ENCODE measurements at regions not wholly inside any gene's neighbourhood (a gene's known extent, or its start where the extent isn't known, plus 50 kb on each side); places are given as distances from the start of the nearest gene placed in this dataset.

DNA sequence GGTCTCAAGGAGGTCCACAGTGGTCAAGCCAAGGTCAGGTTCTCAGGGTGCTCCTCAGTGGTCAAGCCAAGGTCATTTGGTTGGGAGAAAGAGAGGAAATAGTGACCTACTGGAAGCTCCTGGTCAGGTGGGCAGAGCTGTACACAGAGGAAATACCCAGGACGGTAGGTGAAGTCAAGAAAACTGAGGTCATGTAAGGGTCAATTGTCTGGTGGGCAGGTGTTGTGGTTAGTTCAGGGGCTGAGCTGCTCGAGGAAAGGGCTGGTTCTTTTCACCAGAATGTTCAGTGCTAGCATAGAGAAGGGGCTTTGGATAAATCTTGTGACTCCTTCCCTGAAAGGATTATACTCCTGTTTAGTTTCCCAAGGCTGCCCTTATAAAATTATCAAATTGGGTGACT lies 540.5 kb downstream of the VRK1 start:
- no peak overlapping the region for H3K27ac ChIP-seq
- no peak for TF ChIP-seq CTCF (conservative IDR thresholded peaks at IDR 0.05)

DNA sequence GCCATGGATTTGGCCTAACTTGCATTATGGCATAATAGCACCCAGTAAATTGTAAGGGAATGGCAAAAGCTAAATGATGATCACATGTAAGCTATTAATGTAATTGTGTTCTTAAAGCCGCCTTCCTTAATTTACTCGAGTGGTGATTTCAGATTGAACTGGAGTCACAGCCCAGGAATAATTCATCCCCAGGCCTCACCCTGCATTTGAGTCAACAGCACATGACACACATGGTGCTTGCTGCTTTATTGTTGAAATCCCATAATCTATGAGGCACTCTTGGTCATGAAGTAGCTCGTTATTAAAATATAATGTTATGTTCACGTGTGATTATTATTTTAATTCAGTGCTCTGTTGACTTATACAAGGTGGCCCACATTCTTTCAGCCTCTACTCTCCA lies 547.5 kb downstream of the VRK1 start:
- no peak for TF ChIP-seq CTCF (conservative IDR thresholded peaks at IDR 0.05)
- H3K27ac ChIP-seq = no peak overlapping the region

DNA sequence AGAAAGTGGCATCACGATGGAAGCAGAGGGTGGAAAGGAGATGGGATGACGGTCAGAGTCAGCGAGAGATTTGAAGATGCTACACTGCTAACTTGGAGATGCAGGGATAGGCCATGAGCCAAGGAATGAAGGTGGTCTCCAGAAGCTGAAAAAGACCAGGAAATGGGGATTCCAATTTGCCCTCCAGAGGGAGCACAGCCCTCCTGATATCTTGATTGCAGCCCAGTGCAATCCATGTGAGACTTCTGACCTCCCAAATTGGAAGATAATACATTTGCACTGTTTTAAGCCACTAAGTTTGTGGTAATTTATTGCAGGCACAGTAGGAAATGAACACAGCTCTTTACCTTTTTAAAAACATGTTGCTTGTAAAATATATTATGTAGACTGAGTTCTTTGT lies 549.5 kb downstream of the VRK1 start:
- no peak overlapping the region for H3K27ac ChIP-seq
- TF ChIP-seq CTCF (conservative IDR thresholded peaks at IDR 0.05) = no peak

DNA sequence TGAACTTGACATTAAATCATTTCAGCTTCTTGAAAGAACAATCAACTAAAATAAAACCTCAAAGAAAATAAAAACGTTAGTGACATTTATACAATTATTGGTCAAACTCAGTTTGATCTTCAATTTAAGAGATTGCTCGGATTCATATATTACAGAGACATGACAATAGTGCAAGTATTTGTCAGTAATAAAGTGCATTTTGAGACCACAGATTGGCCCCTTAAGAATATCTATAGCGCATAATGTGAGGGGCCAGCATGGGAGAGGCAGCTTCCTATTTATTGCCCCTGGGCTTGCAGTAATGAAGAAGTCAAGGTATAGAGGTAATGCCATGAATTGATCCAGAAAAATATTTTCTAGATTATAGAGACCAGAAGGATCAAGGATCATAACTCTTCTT lies 552.3 kb downstream of the VRK1 start:
- TF ChIP-seq CTCF (conservative IDR thresholded peaks at IDR 0.05) = no peak
- H3K27ac ChIP-seq = no peak overlapping the region

- H3K27ac ChIP-seq = no peak overlapping the region
- TF ChIP-seq CTCF (conservative IDR thresholded peaks at IDR 0.05) = no peak
Observed at GRCh38 chr14:97349946-97350345, 552.8 kb downstream of the VRK1 start.

GRCh38 chr14:97350415-97350814 lies 553.2 kb downstream of the VRK1 start:
- no peak for TF ChIP-seq CTCF (conservative IDR thresholded peaks at IDR 0.05)

GRCh38 chr14:97350894-97351731 lies 553.9 kb downstream of the VRK1 start:
- no peak for TF ChIP-seq CTCF (conservative IDR thresholded peaks at IDR 0.05)
- no peak overlapping the region for H3K27ac ChIP-seq

More at GRCh38 chr14:97350415-97350814, 553.2 kb downstream of the VRK1 start:
- H3K27ac ChIP-seq = no peak overlapping the region
